ENCODE measurements at regions not wholly inside any gene's neighbourhood (a gene's known extent, or its start where the extent isn't known, plus 50 kb on each side); places are given as distances from the start of the nearest gene placed in this dataset.
"Not testable (repeated sequence)": the region's sequence is repeated elsewhere in the genome, so short reads cannot be mapped to it uniquely, and the experiment has no call there.

DNA sequence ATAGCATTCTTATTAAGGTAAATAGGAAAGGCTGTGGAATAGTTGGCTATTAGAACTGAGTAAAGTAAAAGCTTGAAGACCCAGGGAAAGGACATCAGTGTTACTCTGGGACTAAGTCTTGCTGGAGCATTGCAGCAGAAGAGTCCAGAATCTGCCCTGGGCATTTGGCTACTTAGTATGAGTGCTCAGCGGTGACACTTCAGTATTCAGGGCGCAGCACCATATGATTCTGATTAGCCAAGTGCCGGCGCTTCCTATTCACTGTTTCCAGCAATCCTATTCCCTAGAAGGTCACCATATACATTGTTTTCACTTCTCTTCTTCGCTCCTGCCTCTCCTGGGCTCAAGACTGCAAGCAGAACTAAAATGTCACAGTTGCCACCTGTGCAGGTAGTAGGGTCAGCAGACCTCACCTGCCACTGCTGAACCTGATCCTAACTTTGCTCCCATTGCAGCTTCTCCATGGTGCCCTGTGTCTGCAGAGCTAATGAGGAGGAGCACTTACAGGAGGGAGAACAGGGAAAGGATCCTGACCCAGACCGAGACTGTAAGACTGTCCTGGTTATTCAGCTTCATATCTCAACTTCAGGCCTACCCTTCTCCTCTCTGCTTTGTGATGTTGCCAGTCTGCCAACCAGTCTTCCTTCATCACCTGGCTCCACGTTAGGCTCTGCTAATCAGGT is 313.6 kb upstream of the PIK3R1 start:
- Histone ChIP-seq H3K27me3 (ENCODE audit: control insufficient read depth, insufficient read depth, low read length) (no peaks in the 10 kb centered on the region), H3K36me3 (ENCODE audit: control insufficient read depth, insufficient read depth, low read length) (no peaks in the 10 kb centered on the region), H3K9ac (ENCODE audit: low read length) (no peak overlapping the region), H3K9me3 (ENCODE audit: control insufficient read depth, insufficient read depth, low read depth, low read length) (no peaks in the 10 kb centered on the region), H3K27ac (ENCODE audit: low read depth, low read length) (no peak overlapping the region), H3K4me3 (ENCODE audit: low read depth, low read length) (no peak overlapping the region), H3K4me1 (ENCODE audit: control insufficient read depth, insufficient read depth, low read length) (no peaks in the 10 kb centered on the region)

DNA sequence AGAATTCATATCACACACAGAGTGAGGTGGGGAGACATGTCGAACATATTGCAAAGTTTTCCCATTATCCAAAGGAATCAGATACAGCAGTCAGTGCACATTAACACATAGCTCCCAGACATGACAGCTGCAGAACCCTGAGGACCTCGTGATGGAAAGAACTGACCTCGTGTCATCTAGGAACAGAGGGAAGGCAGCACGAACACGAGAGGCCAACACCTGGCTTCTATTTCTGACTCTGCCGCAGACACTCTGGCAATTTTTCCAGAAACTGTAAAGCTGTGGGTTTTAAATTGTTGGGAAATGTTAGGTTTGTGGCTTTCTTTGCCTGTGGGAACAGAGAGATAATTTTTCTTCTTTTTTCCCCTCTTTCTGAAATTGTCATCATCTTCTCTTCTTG is 315.0 kb upstream of the PIK3R1 start:
- H3K27ac ChIP-seq (ENCODE audit: low read depth, low read length), result no peak overlapping the region
- no peaks in the 10 kb centered on the region for H3K4me1 ChIP-seq (ENCODE audit: control insufficient read depth, insufficient read depth, low read length)
- no peaks in the 10 kb centered on the region for H3K36me3 ChIP-seq (ENCODE audit: control insufficient read depth, insufficient read depth, low read length)
- H3K9ac ChIP-seq (ENCODE audit: low read length), result no peak overlapping the region
- no peak overlapping the region for H3K4me3 ChIP-seq (ENCODE audit: low read depth, low read length)
- no peaks in the 10 kb centered on the region for H3K27me3 ChIP-seq (ENCODE audit: control insufficient read depth, insufficient read depth, low read length)
- no peaks in the 10 kb centered on the region for H3K9me3 ChIP-seq (ENCODE audit: control insufficient read depth, insufficient read depth, low read depth, low read length)

DNA sequence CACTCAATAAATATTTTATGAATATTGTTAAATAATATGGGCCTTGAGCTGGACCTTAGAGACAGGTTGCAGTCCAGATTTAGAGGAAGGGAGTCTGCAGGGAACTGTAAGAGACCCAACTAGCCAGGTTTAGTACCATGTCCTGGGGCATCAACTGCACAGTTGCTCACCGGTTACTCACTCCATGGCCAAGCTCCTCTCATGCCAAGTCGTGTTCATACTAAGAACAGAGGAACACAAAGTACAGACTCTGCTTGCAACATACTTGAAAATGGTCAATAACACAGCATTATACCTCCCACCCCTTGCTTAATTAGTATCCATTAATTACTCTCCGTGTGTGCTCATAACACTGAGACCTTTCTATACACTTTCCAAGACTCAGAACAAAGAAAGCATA is 317.6 kb upstream of the PIK3R1 start:
- H3K27me3 ChIP-seq (ENCODE audit: control insufficient read depth, insufficient read depth, low read length), result no peaks in the 10 kb centered on the region
- no peak overlapping the region for H3K9ac ChIP-seq (ENCODE audit: low read length)
- no peaks in the 10 kb centered on the region for H3K4me1 ChIP-seq (ENCODE audit: control insufficient read depth, insufficient read depth, low read length)
- H3K9me3 ChIP-seq (ENCODE audit: control insufficient read depth, insufficient read depth, low read depth, low read length), result no peaks in the 10 kb centered on the region
- no peak overlapping the region for H3K4me3 ChIP-seq (ENCODE audit: low read depth, low read length)
- no peak overlapping the region for H3K27ac ChIP-seq (ENCODE audit: low read depth, low read length)
- H3K36me3 ChIP-seq (ENCODE audit: control insufficient read depth, insufficient read depth, low read length), result no peaks in the 10 kb centered on the region

DNA sequence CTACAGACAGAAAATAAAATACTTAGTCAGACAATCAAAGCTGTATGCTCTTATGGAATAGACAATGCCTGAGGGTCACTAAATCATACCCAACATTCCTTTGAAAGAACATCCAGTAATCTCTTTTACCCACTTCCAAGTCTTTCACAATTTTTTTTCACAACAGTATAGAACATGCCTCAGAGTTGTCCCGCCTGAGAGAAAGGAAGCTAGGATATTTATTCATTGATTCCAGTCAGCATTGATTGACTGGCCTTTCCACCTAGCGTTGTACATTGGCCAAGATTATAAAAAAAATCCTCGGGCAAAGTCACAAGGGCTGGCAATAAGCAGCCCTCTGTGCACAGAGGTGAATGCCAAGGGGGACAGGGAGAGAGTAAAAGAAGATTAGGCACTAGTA is 318.1 kb upstream of the PIK3R1 start:
- Histone ChIP-seq H3K4me3 (ENCODE audit: low read depth, low read length) (no peak overlapping the region), H3K27ac (ENCODE audit: low read depth, low read length) (no peak overlapping the region), H3K9me3 (ENCODE audit: control insufficient read depth, insufficient read depth, low read depth, low read length) (no peaks in the 10 kb centered on the region), H3K27me3 (ENCODE audit: control insufficient read depth, insufficient read depth, low read length) (no peaks in the 10 kb centered on the region), H3K9ac (ENCODE audit: low read length) (no peak overlapping the region), H3K4me1 (ENCODE audit: control insufficient read depth, insufficient read depth, low read length) (no peaks in the 10 kb centered on the region), H3K36me3 (ENCODE audit: control insufficient read depth, insufficient read depth, low read length) (no peaks in the 10 kb centered on the region)

DNA sequence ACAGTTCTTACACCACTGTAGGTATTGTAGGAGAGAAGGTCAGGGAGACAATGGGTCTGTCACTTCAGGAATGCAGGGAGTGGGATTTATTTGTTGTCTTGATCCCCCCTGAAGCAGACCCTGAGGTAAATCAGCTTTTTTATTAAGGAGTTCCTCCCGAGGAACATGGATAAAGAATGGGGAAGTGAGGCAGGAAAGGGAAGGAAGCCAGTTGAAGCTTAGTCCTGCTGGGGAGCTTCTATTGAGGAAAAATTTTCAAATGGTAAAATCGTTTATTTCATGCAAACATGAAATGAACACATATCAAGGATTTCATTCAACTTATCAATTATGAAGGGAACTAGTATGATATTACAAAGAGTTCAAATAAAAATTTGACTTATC is 318.6 kb upstream of the PIK3R1 start:
- H3K27me3 ChIP-seq (ENCODE audit: control insufficient read depth, insufficient read depth, low read length), result no peaks in the 10 kb centered on the region
- H3K4me3 ChIP-seq (ENCODE audit: low read depth, low read length), result no peak overlapping the region
- no peak overlapping the region for H3K9ac ChIP-seq (ENCODE audit: low read length)
- no peaks in the 10 kb centered on the region for H3K4me1 ChIP-seq (ENCODE audit: control insufficient read depth, insufficient read depth, low read length)
- H3K36me3 ChIP-seq (ENCODE audit: control insufficient read depth, insufficient read depth, low read length), result no peaks in the 10 kb centered on the region
- H3K9me3 ChIP-seq (ENCODE audit: control insufficient read depth, insufficient read depth, low read depth, low read length), result no peaks in the 10 kb centered on the region
- no peak overlapping the region for H3K27ac ChIP-seq (ENCODE audit: low read depth, low read length)

DNA sequence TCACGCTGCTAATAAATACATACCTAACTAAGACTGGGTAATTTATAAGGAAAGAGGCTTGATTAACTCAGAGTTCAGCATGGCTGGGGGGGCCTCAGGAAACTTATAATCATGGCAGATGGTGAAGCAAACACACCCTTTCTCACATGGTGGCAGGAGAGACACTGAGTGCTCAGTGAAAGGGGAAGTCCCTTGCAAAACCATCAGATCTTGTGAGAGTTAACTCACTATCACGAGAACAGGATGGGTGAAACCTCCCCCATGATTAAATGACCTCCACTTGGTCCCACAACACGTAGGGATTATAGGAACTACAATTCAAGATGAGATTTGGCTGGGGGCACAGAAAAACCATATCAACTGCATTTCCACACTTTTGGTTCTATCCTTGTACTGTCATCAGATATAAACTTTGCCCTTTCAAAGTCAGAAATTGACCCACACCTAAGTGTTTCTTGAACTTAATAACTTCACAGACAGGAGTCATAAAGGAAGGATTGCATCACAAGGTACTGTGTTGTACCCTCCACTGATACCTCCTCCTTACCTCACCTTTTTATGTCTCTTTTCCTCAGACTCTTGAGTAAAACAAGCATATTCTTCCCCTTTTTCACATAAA is 319.1 kb upstream of the PIK3R1 start:
- Histone ChIP-seq H3K27me3 (ENCODE audit: control insufficient read depth, insufficient read depth, low read length) (no peaks in the 10 kb centered on the region), H3K9me3 (ENCODE audit: control insufficient read depth, insufficient read depth, low read depth, low read length) (no peaks in the 10 kb centered on the region), H3K4me3 (ENCODE audit: low read depth, low read length) (no peak overlapping the region)

DNA sequence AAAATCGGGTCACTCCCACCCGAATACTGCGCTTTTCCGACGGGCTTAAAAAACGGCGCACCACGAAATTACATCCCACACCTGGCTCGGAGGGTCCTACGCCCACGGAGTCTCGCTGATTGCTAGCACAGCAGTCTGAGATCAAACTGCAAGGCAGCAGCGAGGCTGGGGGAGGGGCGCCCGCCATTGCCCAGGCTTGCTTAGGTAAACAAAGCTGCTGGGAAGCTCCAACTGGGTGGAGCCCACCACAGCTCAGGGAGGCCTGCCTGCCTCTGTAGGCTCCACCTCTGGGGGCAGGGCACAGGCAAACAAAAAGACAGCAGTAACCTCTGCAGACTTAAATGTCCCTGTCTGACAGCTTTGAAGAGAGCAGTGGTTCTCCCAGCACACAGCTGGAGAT is 325.7 kb upstream of the PIK3R1 start:
- not testable (repeated sequence) for H3K4me3 ChIP-seq (ENCODE audit: low read depth, low read length); H3K4me1 ChIP-seq (ENCODE audit: control insufficient read depth, insufficient read depth, low read length); H3K9ac ChIP-seq (ENCODE audit: low read length); H3K9me3 ChIP-seq (ENCODE audit: control insufficient read depth, insufficient read depth, low read depth, low read length); H3K27me3 ChIP-seq (ENCODE audit: control insufficient read depth, insufficient read depth, low read length); H3K27ac ChIP-seq (ENCODE audit: low read depth, low read length); H3K36me3 ChIP-seq (ENCODE audit: control insufficient read depth, insufficient read depth, low read length)

More for the DNA sequence above, 319.1 kb upstream of the PIK3R1 start:
- Histone ChIP-seq H3K4me1 (ENCODE audit: control insufficient read depth, insufficient read depth, low read length) (no peaks in the 10 kb centered on the region), H3K27ac (ENCODE audit: low read depth, low read length) (no peak overlapping the region), H3K9ac (ENCODE audit: low read length) (no peak overlapping the region), H3K36me3 (ENCODE audit: control insufficient read depth, insufficient read depth, low read length) (no peaks in the 10 kb centered on the region)

DNA sequence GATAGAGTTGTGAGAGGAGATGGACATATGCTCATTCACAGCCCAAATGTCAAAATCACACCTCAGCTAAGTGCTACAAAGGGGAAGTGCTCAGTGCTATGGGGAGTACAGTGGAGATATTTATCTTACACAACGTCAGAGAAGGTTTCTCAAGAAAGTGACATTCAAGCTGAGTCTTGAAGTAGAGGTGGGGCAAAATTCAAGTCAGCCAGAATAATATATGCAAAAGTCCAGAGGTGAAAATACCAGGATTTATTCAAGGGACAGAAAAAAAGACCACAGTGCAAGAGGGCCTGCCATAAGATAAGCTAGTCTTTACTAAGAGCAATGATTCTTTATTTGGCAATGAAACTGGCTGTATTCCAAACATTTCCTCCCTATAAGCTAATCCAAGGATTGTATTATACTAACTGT is 327.8 kb upstream of the PIK3R1 start:
- no peaks in the 10 kb centered on the region for H3K4me1 ChIP-seq (ENCODE audit: control insufficient read depth, insufficient read depth, low read length)
- no peak overlapping the region for H3K4me3 ChIP-seq (ENCODE audit: low read depth, low read length)
- H3K9ac ChIP-seq (ENCODE audit: low read length), result no peak overlapping the region
- no peaks in the 10 kb centered on the region for H3K27me3 ChIP-seq (ENCODE audit: control insufficient read depth, insufficient read depth, low read length)
- H3K36me3 ChIP-seq (ENCODE audit: control insufficient read depth, insufficient read depth, low read length), result no peaks in the 10 kb centered on the region; the same call in 1 of the 2 replicates
- H3K9me3 ChIP-seq (ENCODE audit: control insufficient read depth, insufficient read depth, low read depth, low read length), result peaks cover 3% of the 10 kb centered on the region; the same call in 1 of the 2 replicates
- H3K27ac ChIP-seq (ENCODE audit: low read depth, low read length), result no peak overlapping the region

DNA sequence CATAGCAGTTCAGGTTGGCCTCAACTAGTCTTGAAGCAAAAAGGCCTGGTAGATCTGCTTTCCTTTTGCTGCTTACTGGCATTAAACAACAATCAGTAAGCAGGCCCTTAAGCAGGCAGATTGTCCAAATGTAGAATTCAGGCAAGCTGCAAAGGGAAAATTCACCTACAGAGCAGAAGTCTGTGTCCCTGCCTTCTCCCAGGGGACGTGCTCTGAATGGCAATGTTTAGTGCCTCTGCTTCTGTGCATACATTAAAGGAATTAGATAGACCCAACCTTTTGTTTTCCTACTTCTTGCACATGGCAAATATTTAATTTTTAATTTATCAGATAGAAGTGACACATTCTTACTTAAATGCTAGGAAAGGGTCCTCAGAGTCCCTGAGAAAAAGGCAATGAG is 328.8 kb upstream of the PIK3R1 start:
- no peaks in the 10 kb centered on the region for H3K27me3 ChIP-seq (ENCODE audit: control insufficient read depth, insufficient read depth, low read length)
- no peak overlapping the region for H3K27ac ChIP-seq (ENCODE audit: low read depth, low read length)
- peaks cover 3% of the 10 kb centered on the region; the same call in 1 of the 2 replicates for H3K9me3 ChIP-seq (ENCODE audit: control insufficient read depth, insufficient read depth, low read depth, low read length)
- no peak overlapping the region for H3K4me3 ChIP-seq (ENCODE audit: low read depth, low read length)
- no peak overlapping the region for H3K9ac ChIP-seq (ENCODE audit: low read length)
- H3K4me1 ChIP-seq (ENCODE audit: control insufficient read depth, insufficient read depth, low read length), result no peaks in the 10 kb centered on the region
- H3K36me3 ChIP-seq (ENCODE audit: control insufficient read depth, insufficient read depth, low read length), result no peaks in the 10 kb centered on the region; the same call in 1 of the 2 replicates

DNA sequence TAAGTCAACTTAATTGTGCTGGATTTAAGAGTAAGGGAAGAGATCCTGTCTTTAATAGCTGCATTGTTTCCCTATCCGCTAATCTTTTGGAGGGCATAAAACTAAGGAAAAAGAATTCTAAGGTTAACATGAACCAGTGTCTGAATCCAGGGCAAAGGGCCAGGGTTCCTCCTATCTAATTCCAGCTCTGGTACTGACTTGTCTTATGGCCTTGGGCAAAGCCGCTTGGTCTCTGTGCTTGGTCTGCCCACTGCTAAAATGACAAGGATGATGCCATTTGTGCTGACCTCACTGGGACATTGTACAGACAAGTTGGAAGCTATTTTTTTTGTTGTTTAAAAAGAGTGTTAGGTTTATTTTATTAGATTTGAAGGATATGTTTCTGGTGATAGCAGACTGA is 334.7 kb upstream of the PIK3R1 start:
- H3K27ac ChIP-seq (ENCODE audit: low read depth, low read length), result no peak overlapping the region
- H3K9me3 ChIP-seq (ENCODE audit: control insufficient read depth, insufficient read depth, low read depth, low read length), result no peaks in the 10 kb centered on the region
- H3K27me3 ChIP-seq (ENCODE audit: control insufficient read depth, insufficient read depth, low read length), result no peaks in the 10 kb centered on the region
- no peak overlapping the region for H3K4me3 ChIP-seq (ENCODE audit: low read depth, low read length)
- H3K36me3 ChIP-seq (ENCODE audit: control insufficient read depth, insufficient read depth, low read length), result no peaks in the 10 kb centered on the region; the same call in 1 of the 2 replicates
- no peak overlapping the region for H3K9ac ChIP-seq (ENCODE audit: low read length)
- no peaks in the 10 kb centered on the region for H3K4me1 ChIP-seq (ENCODE audit: control insufficient read depth, insufficient read depth, low read length)

DNA sequence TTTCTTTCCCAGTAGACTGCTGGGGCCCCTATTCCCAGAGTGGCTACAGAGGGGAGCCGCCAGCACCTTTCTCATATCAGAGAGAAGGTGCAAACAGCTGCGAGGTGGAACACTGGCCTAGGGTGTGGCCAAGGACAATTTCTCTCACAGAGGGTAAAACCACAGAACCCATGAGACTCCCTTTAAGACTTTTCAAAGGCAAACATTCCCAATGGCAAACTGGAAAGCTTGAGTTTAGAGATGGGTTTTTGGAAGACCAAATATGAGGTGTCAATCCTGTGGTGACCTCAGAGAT is 335.1 kb upstream of the PIK3R1 start:
- Histone ChIP-seq H3K4me3 (ENCODE audit: low read depth, low read length) (no peak overlapping the region), H3K9ac (ENCODE audit: low read length) (no peak overlapping the region), H3K27ac (ENCODE audit: low read depth, low read length) (no peak overlapping the region), H3K9me3 (ENCODE audit: control insufficient read depth, insufficient read depth, low read depth, low read length) (no peaks in the 10 kb centered on the region), H3K27me3 (ENCODE audit: control insufficient read depth, insufficient read depth, low read length) (no peaks in the 10 kb centered on the region), H3K36me3 (ENCODE audit: control insufficient read depth, insufficient read depth, low read length) (no peaks in the 10 kb centered on the region), H3K4me1 (ENCODE audit: control insufficient read depth, insufficient read depth, low read length) (no peaks in the 10 kb centered on the region)

Measured in HUES6 (cell line).